Activated CD4-positive, alpha-beta T cell treated with anti-CD3 and anti-CD28 coated beads, Interleukin-10, Interleukin-2, amounts not matched to agents 100 ng/mL and 50 ng/mL, durations not matched to agents 16 hours and 8 hours (primary cell): ENCODE measurements at regions not wholly inside any gene's neighbourhood (a gene's known extent, or its start where the extent isn't known, plus 50 kb on each side); places are given as distances from the start of the nearest gene placed in this dataset.
"Not testable (repeated sequence)": the region's sequence is repeated elsewhere in the genome, so short reads cannot be mapped to it uniquely, and the experiment has no call there.

Experiments used
- DNase-seq: peaks from one replicate; pipeline ENCODE4 v3.0.0-alpha.2; 2020

DNA sequence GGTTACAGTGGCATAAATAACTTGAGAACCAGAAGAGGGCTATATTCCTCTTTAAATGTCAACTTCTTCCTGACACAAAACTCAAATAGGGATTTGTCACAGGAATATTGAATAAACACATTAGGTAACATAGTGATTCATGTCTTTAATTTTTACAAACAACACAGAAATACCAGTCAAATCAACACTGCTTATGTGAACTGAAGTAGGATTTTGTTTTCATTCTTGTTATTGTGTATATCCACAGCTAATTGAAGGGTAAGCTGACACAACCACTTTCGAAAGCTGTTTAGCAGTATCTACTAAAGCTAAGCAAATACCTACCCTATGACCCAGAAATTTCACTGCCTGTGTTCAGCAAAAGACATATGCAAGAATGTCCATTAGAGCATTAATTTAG, 120.4 kb upstream of the EOLA2 start:
- DNase-seq: no peak

DNA sequence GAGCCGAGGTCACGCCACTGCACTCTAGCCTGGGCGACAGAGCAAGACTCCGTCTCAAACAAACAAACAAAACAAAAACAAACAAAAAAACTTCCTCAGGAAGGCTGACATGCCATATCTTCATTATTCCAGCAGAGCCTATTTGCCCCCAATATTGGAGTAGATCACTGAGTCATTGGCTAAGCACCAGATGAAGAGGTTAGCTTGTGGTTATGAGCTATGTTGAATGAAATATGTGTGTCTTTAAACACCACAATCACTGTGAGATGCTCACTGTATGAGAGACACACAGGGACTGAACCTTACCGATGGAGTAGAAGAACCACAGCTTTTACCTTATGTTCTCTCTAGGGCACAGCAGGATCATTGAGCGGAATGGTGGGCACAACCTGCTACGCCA, 122.1 kb upstream of the EOLA2 start:
- no peak for DNase-seq

DNA sequence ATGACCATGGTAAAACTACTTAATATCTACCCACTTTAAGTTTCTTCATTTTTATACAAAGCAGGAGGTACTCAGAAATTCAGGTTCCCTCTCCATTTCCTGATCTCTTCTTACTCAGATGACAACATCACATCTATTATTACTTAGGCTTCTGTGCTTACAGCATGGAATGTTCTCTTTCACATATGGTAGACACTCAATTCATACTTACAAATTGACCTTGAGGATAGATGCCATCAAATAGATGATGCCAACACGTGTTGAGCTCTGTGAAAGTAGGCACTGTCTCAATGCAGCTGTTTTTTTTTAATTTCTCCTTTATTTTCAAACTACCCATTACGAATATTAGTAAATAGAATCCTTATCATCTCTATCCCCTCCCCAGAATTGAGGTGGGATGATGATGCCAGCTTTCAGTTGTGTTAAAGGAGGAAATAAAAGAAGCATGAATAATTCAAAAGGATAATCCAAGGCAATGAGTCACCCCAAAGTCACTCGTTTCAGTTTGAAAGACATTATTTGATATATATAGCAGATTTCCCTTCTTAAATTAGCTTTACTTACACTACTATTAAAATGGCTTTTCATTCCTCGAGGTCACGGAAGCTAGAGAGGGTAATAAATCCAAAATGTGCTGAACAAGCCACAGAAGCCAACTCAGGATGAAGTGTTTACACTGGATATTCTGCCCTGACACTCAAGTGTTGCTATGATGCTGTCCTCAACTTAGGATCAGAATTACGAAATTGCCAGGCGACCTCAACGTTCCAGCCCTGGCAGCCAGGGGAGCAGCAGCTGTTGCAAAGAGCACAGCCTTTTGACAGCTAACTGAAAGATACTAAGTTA, 124.2 kb upstream of the EOLA2 start:
- DNase-seq: no peak

DNA sequence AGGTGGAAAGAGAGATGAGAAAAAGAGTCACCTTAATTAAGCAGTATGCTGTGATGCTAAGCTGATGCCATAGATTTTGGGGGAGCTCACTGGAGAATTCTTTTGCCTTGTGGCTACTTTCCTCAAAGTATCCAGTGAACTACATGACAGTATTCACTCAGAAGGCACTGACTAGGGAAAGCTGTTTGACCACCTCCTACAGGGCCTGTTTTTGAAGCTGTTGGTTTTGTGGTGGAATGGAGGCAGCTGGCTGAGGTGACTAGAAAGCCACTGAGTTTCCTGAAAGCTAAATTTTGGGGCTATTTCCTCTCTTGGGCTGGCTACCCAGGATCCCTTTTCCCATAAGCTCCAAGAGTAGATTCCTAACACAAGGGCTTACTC, 124.8 kb upstream of the EOLA2 start:
- DNase-seq: no peak

DNA sequence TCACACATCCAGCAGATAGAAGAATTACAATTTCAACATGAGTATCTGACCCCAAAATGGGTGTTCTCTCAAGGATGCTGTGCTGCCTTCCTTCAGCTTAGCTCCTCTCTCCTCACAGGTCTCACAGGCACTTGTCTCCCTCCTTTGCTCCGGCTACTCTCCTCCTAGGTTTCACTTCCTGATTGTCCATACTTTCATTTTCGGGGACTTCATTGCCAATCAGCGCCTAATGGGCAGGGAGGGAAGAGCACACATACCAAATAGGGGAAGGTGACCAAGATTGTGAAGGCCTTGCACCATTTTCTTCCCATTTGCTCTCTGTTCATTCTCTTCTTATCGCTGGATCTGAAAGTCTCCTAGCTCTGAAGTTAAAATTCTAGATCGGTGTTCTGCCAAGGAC, 125.4 kb upstream of the EOLA2 start:
- no peak for DNase-seq

DNA sequence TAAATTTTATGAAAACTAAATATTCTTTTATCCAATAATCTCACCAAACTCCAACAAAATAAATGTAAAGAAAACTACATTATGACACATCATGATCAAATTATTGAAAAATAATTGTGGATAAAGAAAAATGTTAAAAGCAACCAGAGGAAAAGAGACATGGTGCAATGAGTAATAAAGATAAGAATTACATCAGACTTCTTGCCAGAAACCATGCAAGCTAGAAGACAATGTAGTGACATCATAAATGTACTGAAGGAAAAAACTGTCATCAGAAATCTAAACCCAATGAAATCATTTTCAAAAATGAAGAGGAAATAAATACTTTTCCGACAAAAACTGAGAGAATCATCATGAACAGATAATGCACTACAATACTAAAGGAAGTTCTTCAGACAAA, 135.9 kb upstream of the EOLA2 start:
- no peak for DNase-seq

DNA sequence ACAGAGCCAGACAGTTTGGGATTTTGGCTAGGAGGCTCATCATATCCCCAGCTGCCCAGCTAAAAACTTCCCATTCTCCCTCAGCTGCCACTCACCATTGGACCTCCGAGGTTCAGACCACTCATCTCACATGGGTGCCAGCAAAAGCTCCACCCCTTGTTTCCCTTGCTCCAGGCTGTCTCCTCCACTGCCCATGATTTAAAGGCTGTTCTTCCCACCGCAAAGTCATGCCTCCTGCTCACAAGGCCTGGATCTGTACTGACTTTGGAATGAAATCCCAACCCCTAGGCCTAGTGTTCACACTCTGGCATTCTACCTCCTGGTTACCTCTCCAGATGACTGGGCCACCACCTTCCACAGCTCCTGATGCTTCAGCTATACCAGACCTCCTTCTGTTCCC, 142.2 kb upstream of the EOLA2 start:
- DNase-seq: no peak

DNA sequence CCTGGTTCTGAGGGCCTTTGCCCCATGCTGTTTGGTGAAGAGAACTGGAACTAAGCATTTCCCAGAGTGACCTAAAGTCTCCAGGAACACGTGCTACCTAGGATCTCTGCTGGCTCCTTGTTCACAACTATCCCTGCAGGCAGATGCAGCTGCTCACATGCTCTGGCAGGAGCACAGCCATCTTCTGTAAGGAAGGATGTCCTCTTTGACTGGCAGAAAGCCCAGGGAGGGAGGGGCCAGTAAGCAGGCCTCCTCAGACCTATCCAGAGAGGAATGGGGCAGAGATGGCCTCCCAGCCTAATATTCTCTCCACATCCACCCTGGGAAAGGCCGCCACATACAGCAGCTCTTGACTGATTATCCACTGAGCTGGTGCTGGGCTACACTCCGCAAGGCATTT, 142.8 kb upstream of the EOLA2 start:
- DNase-seq: no peak

DNA sequence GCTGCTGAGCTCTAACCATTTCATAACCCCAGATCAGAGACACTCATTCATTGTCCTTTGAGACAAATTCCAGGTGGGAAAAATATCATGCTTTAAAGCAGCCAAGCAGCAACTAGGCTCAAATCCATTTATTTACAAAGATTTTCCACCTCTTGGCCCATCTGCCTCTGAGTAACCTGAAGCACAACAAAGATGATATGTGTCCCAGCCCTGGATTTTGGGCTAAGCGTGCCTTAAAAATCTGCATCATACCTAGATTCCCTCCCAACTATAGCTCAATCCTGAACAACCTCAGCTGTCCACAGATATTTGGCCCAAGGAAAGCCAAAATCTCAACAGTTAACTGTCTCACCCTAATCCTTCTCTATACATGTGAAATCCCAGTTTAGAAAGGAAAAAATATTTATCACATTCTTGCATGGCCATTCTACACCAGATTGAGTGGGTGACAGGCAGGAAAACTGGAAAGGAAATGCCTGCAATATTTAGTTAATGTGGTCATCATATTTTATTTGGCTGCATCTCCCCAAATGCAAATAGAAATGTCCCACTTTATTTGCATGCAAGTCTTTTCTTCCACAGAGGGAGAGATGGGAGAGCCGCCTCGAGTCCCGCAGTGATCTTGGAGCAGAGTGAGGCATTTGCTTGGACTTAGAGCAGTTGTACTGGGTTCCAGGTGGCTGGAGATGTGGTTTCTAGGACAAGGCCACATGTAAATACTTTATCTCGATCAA, 146.4 kb upstream of the EOLA2 start:
- DNase-seq: no peak

DNA sequence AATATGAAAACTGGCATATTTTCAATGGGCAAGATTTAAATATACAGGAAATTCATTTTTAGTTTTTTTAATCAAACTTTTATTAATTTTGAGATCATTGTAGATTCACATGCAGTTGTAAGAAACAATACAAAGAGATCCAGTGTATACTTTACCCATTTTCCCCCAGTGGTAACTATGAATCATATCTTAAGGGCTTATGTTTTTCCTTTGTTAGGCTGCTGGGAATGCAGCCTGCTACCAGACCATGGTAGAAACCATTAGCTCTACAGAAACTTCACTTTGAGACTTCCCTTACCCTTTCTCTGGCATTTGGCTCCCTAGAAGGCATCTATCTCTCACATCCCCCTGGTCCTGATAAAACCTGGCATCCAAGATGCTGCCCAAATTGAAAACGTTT, 147.6 kb upstream of the EOLA2 start:
- no peak for DNase-seq

DNA sequence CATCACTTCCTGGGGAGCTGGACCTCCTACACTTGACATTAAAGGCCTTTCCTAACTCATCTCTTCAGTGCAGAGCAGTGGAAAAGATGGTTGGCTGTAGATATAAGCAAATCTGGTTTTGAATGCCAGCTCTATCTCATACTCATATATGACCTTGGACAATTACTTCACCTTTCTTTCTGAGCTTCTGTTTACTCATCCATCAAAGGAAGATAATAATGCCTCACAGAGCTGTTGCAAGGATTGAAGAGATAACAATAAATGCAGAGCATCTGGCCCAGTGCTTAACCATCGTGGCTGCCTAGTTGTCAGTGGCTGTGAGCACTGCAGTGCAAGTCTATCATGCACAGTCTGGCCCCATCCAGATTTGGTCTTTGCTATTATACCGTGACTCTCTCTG, 148.1 kb upstream of the EOLA2 start:
- DNase-seq: no peak

DNA sequence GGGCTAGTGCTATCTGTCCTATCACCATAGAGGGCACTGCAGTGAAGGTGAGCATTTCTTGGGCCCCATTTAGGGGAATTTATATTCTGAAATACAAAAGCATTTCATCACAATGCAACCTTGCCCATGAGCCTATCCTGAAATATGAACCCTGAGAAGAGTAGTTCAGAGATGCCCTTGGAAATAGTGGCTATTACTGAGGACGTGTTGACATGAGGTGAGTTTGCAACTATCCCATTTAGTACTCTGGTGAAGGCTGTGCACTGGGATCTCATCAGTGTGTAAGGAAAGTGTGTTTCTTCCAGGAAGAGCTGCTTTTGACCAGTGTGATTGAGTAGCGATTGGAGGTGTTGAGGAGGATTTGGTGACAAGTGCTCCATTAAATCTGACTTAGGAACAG, 149.3 kb upstream of the EOLA2 start:
- DNase-seq: no peak

DNA sequence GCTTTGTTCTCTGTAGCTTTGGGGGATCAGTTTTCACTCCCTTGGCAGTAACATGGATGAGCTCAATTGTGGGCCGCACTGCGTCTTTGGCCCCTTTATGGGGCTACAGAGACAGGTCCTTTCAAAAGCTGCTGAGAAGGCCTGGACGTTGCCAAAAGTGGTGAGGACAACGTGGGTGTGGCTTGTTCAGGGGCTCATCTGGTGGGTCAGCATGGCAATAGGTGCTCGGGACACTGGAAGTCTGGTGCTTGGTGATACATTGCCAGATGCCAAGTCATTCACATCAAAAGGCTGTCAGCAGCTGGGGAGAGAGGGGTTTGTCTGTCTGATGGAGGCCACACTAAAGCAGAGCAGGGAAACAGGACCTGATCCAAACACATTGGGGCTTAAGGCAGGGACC, 149.8 kb upstream of the EOLA2 start:
- no peak for DNase-seq

DNA sequence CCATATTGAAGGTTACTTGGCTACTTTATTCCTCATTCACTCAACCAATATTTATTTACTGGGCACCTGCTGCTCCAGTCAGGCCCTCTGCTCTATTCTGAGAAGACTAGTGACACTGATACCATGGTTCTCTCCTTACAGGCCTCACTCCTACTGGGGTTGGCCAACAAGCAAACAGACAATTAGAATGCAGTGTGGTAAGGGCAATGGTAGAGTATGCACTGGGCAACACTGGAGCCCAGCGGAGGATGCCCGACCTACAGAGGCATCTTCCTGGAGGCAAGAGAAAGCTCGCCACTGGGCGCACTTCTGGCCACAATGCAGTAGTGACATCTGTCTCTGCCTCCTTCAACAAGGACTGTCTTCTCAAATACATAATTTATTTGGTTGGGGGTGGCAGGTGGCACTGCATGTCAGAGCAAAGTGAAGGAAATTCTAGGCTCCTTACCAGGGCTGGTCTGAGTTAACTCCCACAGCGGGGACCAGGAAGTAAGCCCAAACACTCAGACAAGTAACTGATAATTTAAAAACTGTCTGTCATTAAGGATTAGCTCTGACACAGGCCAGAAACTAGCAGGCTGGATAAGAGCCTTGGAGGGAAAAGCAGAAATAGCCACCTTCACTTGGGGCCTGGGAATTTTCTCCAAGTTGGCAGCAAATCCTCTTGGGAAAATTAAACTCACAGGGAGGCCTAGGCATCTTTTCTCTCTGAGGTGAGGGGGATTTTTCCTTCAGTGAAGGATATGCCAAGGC, 150.7 kb upstream of the EOLA2 start:
- no peak for DNase-seq

DNA sequence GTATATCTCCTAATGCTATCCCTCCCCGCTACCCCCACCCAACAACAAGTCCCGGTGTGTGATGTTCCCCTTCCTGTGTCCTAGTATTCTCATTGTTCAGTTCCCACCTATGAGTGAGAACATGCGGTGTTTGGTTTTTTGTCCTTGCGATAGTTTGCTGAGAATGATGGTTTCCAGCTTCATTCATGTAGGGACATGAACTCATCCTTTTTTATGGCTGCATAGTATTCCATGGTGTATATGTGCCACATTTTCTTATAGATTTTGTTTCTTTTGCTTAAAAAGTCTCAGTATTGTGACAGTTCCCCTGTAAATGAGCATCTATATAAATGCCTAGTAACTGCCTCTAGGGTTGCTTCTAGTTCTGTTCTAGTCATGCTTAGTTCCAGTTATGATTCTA, 153.0 kb upstream of the EOLA2 start:
- not testable (repeated sequence) for DNase-seq

DNA sequence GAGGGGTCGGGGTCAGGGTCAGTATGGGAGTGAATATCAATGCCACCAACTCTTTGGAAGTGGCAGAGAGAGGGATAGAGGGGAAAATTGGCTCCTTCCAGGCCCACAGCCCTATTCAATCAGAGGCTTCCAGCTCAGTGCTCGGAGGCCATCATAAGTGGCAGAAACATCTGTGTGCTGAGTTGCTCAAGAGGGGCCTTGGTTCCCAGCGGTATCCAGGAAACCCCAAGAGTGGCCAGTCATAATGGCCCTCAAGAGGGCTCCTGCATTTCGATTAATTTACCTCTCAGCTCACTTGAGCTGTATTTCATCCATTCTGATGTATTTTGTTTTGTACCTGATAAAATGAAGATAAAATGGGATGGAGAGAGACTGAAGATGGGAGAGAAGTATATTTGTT, 154.3 kb upstream of the EOLA2 start:
- no peak for DNase-seq

DNA sequence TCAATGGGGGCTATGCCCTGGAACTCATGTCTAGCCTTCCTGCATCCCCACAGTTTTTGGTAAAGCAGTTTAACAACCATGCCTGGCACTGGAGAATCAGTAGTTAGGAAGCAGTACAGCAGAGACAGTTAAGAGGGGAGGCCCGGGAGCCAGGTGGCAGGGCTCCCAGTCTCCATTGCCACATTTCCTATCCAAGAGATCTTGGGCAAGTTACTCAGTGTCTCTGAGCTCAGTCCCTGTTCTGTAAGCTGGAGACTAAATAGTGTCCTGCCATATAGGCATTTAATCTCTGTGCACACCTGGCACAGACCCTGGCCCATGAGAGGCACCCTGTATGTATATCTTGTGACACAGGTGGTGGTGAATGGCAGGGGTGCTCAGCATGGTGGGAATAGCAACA, 156.1 kb upstream of the EOLA2 start:
- no peak for DNase-seq

DNA sequence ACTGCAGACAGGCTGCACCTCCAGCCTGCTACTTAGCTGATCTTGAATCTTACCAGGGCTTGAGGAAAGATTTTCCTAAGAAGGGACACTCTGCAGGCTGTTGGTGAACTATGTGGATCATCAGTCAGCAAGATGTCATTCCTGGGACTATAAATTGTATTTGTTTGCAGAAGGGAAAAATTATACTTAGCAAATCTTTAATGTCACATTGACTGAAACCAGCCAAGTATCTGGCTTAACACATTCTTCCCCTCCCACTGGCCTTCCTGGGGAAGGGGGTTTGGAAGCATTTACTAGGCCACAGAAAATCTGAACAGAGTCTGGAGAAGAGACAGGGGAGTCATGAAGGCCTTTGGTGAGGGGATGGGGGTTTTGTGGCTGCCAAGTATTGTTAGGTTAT, 156.7 kb upstream of the EOLA2 start:
- DNase-seq: no peak

DNA sequence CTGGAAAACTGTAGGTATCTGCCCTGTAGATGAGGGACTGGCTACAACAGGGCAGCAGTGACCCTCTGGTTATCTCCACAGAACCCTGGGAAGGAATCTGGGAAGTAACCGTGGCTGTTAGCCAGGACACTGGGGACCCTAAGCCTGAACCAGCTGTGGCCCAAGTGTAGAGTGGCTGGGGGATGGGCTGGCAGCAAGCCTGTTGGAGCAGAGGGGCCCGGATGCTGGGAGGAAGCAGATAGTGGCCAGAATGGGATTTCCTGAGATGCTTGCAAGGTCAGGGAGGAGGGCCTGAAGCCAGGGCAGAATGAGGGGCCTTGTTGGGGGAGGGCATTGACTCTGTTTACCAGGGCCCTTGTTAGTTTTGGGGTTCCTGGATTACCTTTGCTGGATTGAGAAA, 161.0 kb upstream of the EOLA2 start:
- DNase-seq: no peak

DNA sequence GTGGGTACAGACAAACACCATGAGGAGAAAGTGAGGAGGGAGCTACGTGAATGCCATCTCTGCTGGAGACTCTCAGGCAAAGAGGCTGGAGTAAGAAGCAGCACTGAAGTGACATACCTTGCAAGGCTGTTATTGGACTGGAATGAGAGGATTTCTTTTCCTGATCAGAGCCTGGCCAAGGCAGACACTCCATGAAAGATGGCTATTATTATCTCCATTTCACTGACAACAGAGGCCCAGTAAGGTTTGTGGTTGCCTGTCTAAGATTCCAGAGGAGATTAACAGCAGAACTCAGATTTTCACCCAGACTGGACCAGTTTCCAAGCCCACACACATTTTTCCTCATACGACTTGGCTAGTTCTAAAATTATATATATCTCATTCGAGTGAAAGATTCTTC, 162.0 kb upstream of the EOLA2 start:
- DNase-seq: no peak

DNA sequence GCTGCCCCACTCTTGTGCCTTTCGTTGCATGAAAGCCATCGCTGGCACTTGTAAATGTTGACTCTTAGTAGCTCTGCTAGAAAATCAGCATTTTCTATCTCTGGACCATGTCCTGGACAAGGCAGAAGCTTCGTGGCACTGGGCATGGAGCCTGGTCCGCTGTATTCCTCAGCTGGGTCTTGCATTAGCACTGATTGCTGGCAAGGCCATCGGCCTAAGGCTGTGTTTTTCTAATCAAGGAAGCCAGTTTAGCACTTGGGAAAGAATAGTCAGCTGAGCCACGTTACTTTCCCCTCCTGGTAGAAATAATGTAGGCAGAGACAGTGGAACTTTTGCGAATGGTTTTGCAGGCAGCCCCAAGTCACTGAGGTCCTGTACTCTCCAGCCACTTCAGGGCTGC, 180.2 kb upstream of the EOLA2 start:
- no peak for DNase-seq

DNA sequence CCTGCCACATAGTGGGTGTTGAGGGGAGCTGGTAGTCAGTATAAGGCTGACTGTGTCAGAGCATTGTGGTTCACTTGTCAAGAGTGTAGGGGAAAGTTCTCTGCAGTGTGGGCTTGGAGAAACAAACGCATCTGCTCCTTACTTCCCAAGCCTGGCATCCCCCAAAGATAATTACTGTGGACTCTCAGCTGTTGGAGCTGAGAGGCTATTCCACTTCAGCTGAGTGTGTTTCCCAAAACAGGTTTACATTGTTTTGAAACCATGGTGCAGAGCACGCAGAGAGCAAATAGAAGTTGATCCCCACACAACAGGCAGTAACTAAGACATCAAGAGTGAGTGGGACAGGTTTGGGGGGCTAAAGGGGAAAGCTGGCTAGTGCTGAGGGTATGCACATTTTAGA, 181.0 kb upstream of the EOLA2 start:
- DNase-seq: no peak

DNA sequence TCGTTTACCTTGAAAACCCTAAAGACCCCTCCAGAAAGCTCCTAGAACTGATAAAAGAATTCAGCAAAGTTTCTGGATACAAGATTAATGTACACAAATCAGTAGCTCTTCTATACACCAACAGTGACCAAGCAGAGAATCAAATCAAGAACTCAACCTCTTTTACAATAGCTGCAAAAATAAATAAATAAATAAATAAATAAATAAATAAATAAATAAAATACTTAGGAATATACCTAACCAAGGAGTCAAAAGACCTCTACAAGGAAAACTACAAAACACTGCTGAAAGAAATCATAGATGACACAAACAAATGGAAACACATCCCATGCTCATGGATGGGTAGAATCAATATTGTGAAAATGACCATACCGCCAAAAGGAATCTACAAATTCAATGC, 186.8 kb upstream of the EOLA2 start:
- not testable (repeated sequence) for DNase-seq

DNA sequence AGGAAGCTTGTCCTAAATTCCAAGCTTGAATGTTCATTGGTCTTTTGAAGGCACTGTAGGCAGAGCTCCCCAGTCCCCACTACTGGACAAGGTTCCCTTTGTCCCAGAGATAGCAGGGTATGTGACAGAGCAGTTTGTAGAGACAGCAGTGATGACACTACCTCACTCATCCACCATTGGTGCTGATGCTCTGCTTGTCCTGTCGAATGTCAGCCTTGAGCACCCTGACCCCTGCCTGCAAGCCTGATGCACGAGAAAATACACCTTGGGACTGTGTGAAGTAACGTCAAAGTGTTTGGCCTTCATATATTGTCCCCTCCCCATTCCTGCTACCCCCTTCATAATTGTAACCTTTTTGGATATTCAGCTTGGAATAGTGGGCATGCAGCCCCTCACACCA, 188.9 kb upstream of the EOLA2 start:
- no peak for DNase-seq
